ENCODE measurements at regions not wholly inside any gene's neighbourhood (a gene's known extent, or its start where the extent isn't known, plus 50 kb on each side); places are given as distances from the start of the nearest gene placed in this dataset.

GRCh38 chr6:137403443-137403842, 90.8 kb downstream of the OLIG3 start:
- Histone ChIP-seq H3K36me3 (ENCODE audit: control insufficient read depth, insufficient read depth, low read length) (no peaks in the 10 kb centered on the region), H3K27me3 (replicated peaks; ENCODE audit: control insufficient read depth, insufficient read depth, low read length) (no peaks in the 10 kb centered on the region), H3K4me1 (no peaks in the 10 kb centered on the region), H3K9me3 (no peaks in the 10 kb centered on the region), H3K4me3 (ENCODE audit: low read depth, low read length) (no peak overlapping the region)
- Mint-ChIP-seq H3K27me3 (ENCODE audit: insufficient read depth, unreplicated experiment) (no peaks in the 10 kb centered on the region), H3K36me3 (ENCODE audit: insufficient read depth, unreplicated experiment) (no peaks in the 10 kb centered on the region), H3K9me3 (ENCODE audit: unreplicated experiment) (no peaks in the 10 kb centered on the region), H3K27ac (ENCODE audit: unreplicated experiment) (no peak overlapping the region), H3K4me1 (ENCODE audit: low read depth, unreplicated experiment) (no peaks in the 10 kb centered on the region), H3K4me3 (ENCODE audit: unreplicated experiment) (no peak overlapping the region)
- no peak for TF ChIP-seq CTCF (IDR thresholded peaks at IDR 0.05; ENCODE audit: insufficient read depth in 1 of 2, low read depth in 1 of 2, low read length in 1 of 2, severe bottlenecking in 1 of 2, unreplicated experiment in 1 of 2)
- ChIA-PET POLR2A (no interaction called here), CTCF (no interaction called here)
- intact Hi-C loops (cut with micrococcal nuclease; ENCODE audit: unreplicated experiment) = no loop called here
- BruUV-seq (replicated peaks) = no TSS peak
- DNase-seq = no peak

GRCh38 chr6:137402143-137402680, 92.0 kb downstream of the OLIG3 start:
- no TSS peak for BruUV-seq (replicated peaks)
- Mint-ChIP-seq H3K27ac (ENCODE audit: unreplicated experiment) (no peak overlapping the region), H3K4me1 (ENCODE audit: low read depth, unreplicated experiment) (no peaks in the 10 kb centered on the region), H3K27me3 (ENCODE audit: insufficient read depth, unreplicated experiment) (no peaks in the 10 kb centered on the region), H3K4me3 (ENCODE audit: unreplicated experiment) (no peak overlapping the region), H3K36me3 (ENCODE audit: insufficient read depth, unreplicated experiment) (no peaks in the 10 kb centered on the region), H3K9me3 (ENCODE audit: unreplicated experiment) (no peaks in the 10 kb centered on the region)
- TF ChIP-seq CTCF (IDR thresholded peaks at IDR 0.05; ENCODE audit: insufficient read depth in 1 of 2, low read depth in 1 of 2, low read length in 1 of 2, severe bottlenecking in 1 of 2, unreplicated experiment in 1 of 2) = no peak
- no peak overlapping the region for H3K4me3 ChIP-seq (ENCODE audit: low read depth, low read length)
- intact Hi-C loops (cut with micrococcal nuclease; ENCODE audit: unreplicated experiment) = no loop called here
- ChIA-PET POLR2A (no interaction called here), CTCF (no interaction called here)
- H3K9me3 ChIP-seq = no peaks in the 10 kb centered on the region
- H3K4me1 ChIP-seq = no peaks in the 10 kb centered on the region
- H3K36me3 ChIP-seq (ENCODE audit: control insufficient read depth, insufficient read depth, low read length) = no peaks in the 10 kb centered on the region
- no peaks in the 10 kb centered on the region for H3K27me3 ChIP-seq (replicated peaks; ENCODE audit: control insufficient read depth, insufficient read depth, low read length)
- DNase-seq = no peak

GRCh38 chr6:137401088-137401487, 93.1 kb downstream of the OLIG3 start:
- Histone ChIP-seq H3K9me3 (no peaks in the 10 kb centered on the region), H3K4me1 (no peaks in the 10 kb centered on the region), H3K4me3 (ENCODE audit: low read depth, low read length) (no peak overlapping the region), H3K27me3 (replicated peaks; ENCODE audit: control insufficient read depth, insufficient read depth, low read length) (no peaks in the 10 kb centered on the region), H3K36me3 (ENCODE audit: control insufficient read depth, insufficient read depth, low read length) (no peaks in the 10 kb centered on the region)
- no peaks in the 10 kb centered on the region for H3K9me3 Mint-ChIP-seq (ENCODE audit: unreplicated experiment)
- no peak overlapping the region for H3K27ac Mint-ChIP-seq (ENCODE audit: unreplicated experiment)
- H3K36me3 Mint-ChIP-seq (ENCODE audit: insufficient read depth, unreplicated experiment) = no peaks in the 10 kb centered on the region
- TF ChIP-seq CTCF (IDR thresholded peaks at IDR 0.05; ENCODE audit: insufficient read depth in 1 of 2, low read depth in 1 of 2, low read length in 1 of 2, severe bottlenecking in 1 of 2, unreplicated experiment in 1 of 2) = no peak
- no peaks in the 10 kb centered on the region for H3K4me1 Mint-ChIP-seq (ENCODE audit: low read depth, unreplicated experiment)
- intact Hi-C loops (cut with micrococcal nuclease; ENCODE audit: unreplicated experiment) = no loop called here
- DNase-seq = no peak
- POLR2A ChIA-PET = no interaction called here
- no TSS peak for BruUV-seq (replicated peaks)
- CTCF ChIA-PET = no interaction called here
- no peak overlapping the region for H3K4me3 Mint-ChIP-seq (ENCODE audit: unreplicated experiment)
- no peaks in the 10 kb centered on the region for H3K27me3 Mint-ChIP-seq (ENCODE audit: insufficient read depth, unreplicated experiment)

Data from Caco-2 (cell line).